HG03575 (cell line): ENCODE measurements at regions not wholly inside any gene's neighbourhood (a gene's known extent, or its start where the extent isn't known, plus 50 kb on each side); places are given as distances from the start of the nearest gene placed in this dataset.

Experiments used
- ATAC-seq: cut with Tn5 transposase; IDR thresholded peaks from one replicate; pipeline ENCODE4 v1.9.1; 2021; ENCODE audit not compliant: unreplicated experiment, insufficient number of reproducible peaks, low FRiP score; ENCODE audit errors: extremely low read depth

DNA sequence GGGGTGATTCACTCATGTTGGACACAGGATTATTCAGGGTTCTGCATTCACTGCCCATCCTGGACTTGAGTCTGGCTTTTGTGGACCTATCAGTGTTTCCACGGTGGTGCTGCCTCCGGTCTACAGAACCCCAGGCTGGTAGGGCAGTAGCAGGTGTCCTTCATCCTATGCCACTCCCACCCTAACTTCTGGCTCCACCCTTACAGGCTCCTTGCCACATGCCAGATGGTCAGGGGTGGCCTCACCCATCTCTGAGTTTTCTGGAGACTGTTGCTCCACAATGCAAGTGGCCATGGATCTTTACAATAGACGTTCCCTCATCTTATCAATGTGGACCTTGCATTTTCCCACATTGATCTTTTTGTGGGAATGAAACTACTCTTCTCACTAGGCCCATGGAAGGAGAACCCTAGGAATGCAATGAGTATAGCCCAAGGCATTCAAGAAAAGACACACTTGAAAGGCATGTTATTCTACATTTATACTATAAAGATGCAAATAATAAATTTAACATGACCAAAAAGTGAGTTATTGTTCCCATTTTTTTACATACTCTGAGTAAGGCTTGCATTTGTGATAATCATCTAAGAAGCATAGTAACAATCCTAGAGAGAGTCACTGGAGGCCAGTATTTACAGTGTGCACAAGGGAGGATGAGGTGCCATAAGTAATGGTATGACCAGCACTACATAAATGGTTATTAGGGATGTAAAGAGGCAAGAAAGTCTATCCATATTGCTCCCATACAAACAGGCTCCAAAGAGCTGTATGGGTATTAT is 57.4 kb upstream of the ADO start:
- ATAC-seq, result no peak

DNA sequence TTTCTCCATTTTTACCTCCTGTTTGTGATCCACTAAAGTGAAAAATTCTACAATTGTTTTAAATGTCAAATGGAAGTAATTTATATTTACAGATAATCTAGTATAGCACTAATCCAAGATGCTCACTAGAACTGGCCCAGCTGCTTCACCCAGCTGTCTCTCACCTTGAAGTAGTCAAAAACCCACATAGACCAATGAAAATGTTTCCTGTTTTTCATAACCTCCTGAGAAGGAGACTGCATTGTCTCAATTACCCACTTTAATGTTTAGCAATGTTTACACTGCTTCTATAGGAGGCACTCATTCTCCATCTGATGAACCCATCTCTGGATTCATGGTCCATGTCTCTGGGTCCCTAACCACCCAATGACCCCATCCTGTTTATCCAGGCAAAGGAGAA is 56.1 kb upstream of the ADO start:
- no peak for ATAC-seq

DNA sequence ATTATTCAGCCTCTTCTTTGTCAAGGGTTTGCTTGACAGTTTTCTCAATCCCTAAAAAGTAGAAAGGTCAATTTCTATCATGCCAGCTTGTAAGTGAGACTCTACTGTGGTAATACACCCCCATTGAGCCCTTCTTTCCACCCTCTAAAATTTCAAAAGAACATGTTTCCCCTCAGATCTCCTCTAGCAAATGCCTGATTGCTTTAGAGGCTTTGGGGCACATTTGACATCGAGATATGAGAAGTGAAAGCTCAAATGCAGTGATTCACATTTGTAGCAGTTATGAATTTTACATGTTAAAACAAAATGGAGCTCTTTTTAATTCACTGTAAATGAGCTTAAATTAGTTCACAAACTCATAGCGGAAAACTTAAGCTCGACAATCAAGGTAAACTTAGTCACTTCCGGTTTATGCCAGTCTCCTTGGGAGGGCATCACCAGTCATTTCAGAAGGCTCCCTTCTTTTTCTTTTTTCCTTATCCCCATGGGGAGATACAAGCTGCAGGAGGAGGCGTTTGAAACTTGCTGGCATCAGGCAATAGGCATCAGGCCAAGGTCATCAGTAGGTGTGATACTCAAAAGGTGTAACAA is 55.3 kb upstream of the ADO start:
- ATAC-seq, result no peak
